Ureter (tissue), 1 donor: ENCODE measurements at regions not wholly inside any gene's neighbourhood (a gene's known extent, or its start where the extent isn't known, plus 50 kb on each side); places are given as distances from the start of the nearest gene placed in this dataset.

Experiments
- DNase-seq: peaks from one replicate; pipeline ENCODE4 v3.0.0-alpha.2; 2020; ENCODE audit warnings: low spot score
- donor health status: DM: yes; HTN: yes; CAD: no.

DNA sequence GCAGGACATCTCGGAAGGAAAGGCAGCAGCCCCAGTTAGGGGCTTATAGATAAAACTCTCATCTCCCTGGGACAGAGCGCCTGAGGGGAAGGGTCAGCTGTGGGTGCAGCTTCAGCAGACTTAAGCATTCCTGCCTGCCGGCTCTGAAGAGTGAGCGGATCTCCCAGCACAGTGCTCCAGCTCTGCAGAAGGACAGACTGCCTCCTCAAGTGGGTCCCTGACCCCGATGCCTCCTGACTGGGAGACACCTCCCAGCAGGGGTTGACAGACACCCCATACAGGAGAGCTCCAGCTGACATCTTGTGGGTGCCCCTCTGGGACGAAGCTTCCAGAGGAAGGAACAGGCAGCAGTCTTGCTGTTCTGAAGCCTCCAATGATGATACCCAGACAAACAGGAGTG is 117.1 kb upstream of the POT1 start:
- DNase-seq = no peak

DNA sequence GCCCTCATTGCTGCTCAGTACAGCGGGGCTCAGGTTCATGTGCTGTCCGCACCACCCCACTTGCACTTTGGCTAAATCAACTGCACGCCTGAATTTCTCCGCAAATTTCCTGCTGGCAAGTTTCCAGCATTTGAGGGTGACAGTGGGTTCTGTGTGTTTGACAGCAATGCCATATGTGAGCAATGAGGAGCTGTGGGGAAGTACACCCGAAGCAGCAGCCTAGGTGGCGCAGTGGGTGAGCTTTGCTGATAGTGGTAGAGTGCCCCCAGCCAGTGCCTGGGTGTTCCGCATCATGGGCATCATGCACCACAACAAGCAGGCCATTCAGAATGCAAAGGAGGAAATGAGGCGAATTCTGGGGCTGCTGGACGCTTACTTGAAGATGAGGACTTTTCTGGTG is 103.9 kb upstream of the POT1 start:
- no peak for DNase-seq

DNA sequence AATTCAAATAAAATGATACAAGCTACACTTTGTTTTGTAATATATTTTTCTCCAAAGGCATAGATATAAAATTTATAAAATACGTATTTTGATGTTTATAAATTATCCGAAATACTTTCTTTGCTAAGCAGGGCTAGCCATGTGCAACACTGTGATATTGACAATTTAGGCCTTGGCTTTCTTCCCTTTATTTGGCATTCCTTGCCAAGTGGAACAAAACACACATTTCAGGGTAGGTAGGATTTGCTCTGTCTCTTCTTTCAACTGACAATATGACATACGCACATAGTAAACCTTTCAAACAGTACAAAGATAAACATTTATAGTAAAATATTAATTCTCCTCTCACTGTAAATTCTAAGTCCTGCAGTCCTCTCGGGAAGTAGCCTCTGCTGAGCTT is 103.3 kb upstream of the POT1 start:
- DNase-seq = no peak

DNA sequence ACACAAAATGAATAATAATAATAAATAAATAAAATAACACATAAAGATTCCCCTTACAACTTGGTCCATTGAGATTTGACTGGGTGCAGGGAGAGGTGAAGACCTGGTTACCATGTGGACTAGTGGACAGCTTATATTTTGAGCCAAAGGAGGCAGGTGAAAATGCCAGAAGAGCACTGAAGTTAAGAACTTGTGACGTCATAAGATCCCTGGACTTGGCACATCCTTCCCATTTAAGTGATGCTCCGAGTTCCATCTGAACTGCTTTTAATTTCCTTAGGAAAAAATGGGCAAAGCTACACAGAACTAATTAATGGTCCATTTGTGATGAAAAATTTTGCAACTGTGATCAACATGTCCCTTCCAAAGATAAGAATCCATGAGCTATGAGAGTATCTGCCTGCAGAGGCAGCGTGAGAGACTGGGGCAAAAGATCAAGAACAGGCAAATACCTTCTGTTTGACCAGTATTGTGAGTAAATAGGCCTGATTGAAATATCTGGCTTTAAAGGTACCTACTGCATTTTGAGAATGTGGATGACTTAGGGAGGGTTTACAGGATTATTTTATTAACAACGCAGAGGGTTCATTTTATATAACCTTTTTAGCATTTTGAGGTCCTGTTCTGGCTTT is 101.2 kb upstream of the POT1 start:
- DNase-seq = no peak

DNA sequence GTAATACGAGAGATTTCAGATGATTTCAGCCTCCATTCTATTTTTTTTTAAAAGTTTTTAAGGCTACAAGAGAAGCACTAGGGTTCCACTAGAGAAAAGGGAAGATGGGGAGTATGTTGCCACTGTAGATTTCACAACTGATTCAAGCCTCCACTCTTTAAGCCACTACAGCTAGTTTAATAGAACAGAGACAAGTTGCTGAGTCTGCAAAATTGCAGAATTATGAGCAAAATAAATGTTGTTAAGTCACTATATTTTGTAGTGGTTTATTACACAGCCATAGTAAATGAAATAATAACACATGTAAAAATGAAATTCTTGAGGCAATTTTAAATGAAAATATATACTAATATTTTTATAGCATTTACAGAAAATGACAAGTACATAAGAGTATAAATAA is 96.0 kb upstream of the POT1 start:
- no peak for DNase-seq

DNA sequence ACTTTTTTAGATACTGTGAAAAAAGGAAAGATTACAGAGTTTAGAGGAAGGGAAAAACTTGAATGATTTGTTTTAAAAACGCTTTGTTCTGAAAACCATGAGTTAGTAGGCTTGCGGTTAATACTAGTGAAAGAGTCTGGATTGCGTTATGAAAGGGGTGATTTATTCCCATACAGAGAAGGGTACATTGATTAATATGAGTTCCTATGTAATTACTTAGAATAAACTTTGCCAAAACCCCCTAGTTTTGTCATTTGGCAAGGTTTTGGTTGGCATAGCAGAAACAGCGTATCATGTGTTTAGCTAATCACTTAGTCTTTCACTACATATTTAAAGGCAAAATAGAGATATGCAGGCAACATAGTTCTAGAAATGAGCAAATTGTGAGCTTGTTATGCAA is 91.2 kb upstream of the POT1 start:
- DNase-seq = no peak

DNA sequence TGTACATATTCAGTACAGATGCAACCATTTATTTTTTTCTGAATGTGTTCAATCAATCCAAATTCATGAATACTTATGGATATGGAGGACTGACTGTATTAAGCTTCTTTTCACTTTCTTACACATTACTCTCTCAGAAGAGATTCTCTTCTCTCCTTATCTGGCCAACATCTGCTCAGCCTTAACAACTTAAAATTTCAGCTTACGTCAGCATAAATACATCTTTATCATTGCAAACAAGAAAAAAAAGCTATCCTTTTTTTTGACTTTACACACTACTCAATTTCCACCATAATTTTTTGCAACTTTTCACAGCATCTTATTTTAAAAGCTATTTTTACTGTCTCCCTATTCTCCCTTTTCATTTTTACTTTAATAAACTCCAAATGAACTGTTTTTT is 80.9 kb upstream of the POT1 start:
- DNase-seq = no peak

DNA sequence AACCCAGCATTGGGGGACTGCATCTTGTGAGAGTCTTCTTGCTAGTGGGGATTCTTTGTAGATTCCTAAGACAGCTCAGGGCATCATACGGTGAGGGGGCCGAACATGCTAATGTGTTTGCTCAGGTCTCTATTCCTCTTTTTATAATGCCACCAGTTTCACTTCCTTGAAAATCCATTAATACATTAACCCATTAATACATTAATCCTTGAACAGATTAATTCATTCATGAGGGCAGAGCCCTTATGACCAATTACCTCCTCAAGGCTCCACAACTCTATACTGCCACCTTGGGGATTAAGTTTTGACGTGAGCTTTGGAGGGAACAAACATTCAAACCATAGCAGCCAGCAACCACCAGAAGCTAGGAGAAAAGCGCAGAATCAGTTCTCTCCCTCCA is 67.2 kb upstream of the POT1 start:
- no peak for DNase-seq

DNA sequence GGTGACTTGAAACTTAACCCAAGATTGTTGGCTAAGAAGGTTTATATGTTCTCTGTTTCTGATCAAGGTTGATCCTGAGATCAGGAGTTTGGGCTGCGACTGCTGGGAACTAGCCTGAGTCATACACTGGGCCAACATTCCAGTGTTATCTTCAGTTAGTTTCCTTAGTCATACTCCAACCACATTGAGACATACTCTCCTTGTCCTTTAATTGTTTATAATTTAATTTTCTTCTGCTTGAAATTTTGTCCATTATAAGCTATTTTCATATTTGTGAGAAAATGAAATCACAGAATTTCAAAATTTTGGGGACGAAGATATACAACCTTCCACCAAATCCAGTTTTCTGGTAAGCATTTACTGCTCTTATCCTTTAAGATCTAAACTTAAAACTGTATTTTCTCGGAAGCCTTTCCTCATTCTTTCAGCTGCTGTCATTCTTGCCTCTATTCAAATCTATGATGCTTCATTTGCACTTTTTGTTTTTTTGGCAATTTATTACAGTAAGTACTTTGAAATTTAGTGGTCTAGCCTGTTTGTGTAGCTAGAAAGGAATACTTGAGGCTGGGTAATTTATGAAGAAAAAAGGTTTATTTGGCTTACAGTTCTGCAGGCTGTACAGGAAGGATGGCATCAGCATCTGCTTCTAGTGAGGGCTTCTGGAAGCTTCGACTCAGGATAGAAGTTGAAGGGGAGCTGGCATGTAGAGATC is 63.4 kb upstream of the POT1 start:
- DNase-seq = peak; percentile 41

DNA sequence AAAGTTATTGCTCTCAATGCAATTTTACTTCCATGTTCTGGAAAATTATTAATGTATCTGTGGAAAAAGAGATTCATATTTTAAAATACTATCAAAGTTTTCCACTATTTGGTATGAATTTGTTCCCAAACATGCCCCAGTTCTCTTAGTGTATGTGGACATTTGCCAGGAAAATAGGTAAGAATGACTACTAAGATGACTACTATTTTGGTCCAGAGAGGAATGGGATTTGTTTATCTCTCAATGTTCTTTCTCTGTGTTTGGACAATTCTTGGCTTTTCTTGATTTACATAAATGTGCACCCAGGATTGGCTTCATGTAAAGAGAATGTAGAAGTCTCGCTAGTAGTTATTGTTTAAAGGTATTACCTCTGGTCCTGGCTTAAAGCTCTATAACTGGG is 60.3 kb upstream of the POT1 start:
- DNase-seq = no peak
